IPS-11a (cell line): ENCODE measurements at regions not wholly inside any gene's neighbourhood (a gene's known extent, or its start where the extent isn't known, plus 50 kb on each side); places are given as distances from the start of the nearest gene placed in this dataset.

ENCODE experiments used
- H3K4me3 ChIP-seq: one replicate; pipeline ENCODE4 v1.5.1; 2013; ENCODE audit warnings: low read depth, low read length, control low read depth

DNA sequence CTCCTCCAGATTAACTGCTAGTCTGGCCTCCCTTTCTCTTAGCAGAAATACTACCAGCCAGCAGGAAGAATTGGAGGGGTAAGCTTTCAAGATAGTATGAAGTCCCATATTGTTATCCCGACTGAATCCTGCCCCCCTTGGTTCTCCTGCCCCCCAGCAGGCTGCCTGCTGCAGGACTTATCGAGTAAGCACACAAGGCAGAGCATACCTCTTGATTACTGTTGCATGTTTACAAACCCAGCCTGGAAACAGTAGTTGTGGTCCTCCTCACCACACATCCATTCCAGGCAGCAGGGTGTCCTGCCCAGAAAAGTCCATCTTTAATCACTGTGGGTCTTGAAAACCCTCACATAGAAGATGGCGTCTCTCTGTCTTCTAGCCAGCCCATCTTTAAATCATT, 66.8 kb upstream of the PPP2R3A start:
- H3K4me3 ChIP-seq, result no peak overlapping the region

DNA sequence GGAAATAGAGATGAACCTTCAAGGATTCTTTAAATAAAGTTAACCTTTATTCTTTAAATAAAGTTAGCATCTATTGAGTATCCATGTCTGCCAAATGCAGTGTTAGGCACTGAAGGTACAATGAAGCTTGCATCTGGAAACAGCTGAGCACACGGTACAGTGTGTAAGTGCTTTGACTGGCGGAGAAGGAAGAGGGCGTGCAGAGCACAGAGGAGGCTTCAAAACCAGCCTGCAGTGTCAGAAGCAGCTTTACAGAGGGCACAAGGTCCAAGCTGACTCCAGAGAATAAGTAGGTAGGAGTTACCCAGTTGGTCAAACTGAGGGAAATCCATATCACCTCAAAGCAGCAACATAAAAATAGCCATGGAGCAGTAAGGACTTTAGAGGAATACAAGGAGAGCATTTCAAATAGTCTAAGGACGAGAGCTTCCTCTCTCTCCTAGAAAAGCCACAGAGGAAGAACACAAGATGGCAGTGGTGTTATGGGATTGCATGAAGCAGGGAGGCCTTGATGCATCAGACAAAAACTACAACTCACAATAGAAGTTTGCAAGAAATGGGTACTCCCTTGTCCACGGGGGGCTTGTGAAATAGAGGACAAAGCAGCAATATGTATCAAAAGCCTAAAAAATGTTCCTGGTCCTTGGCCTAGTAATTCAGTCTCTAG, 60.3 kb upstream of the PPP2R3A start:
- H3K4me3 ChIP-seq, result no peak overlapping the region

DNA sequence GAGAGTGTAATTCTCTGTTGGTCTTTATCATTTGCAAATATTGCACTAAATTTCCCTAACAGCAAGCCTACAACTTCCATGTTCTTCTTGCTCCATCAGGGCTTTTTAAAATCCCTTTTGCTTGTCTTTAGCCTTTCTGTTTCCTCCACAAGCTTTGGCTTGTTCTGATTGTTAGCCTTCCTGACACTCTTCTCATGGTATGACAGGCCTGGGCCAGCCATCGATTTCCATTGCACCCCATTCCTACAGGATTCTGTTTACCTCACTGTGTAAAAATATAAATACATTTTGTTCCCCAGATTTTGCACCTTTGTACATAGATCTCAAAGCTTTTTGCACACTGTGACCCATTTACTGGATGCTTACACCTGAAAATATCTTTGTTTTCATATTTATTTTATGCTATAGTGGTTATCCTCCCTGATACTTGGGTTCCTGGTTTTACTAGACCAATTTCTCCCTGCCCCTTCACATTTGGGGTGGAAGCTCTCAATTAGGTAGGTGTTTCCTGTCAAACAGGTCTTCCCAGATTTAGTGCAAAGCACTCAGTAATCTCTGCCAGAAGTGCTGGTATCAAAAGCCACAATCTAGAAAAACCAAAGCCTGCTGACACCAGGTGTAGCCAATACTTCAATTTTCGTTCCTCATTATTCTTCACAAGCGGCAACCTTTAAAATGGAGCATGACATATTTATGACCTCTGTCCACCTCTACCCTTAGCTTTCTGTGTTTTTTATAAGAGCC, 57.9 kb upstream of the PPP2R3A start:
- no peak overlapping the region for H3K4me3 ChIP-seq

DNA sequence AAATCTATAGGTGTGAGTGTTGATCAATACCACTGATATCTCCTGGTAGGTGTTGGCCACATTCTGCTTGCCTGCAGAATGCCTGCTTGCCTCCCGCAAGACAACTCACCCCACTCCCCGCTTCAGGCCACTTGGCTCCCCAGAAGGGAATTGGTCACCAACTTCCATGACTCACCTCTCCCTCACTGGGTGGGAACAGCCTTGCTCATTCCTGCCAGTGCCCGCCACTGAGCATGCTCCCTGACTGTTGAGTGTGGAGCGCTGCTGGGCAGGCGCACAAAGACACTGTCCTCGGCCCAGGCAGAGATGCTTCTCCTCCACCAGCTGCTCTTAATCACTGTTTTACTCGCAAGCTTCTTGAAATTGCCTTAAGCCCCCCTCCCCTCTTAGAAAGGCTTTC, 57.3 kb upstream of the PPP2R3A start:
- no peak overlapping the region for H3K4me3 ChIP-seq

GRCh38 chr3:135908737-135909136, 56.8 kb upstream of the PPP2R3A start:
- H3K4me3 ChIP-seq, result no peak overlapping the region

DNA sequence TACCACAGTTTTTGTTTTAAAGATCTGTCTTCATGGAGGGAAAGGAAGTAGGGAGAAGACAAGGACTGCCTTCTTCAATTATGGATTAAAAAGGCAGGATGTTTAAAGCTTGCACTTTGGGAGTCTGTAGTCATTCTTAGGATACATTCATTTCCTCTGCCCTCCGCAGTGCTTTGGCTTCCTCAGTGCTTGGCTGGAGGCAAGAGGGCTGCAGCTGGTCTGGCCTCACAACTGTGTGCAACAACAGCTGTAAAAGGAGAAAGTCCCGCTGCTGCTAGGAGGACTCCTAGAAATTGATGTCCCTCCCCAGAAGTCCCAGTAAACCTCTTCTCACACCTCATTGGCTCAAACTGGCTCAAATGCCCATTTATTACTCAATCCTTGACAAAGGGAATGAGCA, 54.4 kb upstream of the PPP2R3A start:
- no peak overlapping the region for H3K4me3 ChIP-seq

- H3K4me3 ChIP-seq, result no peak overlapping the region
Measured at GRCh38 chr3:135915206-135915605, 50.3 kb upstream of the PPP2R3A start.
